ENCODE measurements at regions not wholly inside any gene's neighbourhood (a gene's known extent, or its start where the extent isn't known, plus 50 kb on each side); places are given as distances from the start of the nearest gene placed in this dataset.

DNA sequence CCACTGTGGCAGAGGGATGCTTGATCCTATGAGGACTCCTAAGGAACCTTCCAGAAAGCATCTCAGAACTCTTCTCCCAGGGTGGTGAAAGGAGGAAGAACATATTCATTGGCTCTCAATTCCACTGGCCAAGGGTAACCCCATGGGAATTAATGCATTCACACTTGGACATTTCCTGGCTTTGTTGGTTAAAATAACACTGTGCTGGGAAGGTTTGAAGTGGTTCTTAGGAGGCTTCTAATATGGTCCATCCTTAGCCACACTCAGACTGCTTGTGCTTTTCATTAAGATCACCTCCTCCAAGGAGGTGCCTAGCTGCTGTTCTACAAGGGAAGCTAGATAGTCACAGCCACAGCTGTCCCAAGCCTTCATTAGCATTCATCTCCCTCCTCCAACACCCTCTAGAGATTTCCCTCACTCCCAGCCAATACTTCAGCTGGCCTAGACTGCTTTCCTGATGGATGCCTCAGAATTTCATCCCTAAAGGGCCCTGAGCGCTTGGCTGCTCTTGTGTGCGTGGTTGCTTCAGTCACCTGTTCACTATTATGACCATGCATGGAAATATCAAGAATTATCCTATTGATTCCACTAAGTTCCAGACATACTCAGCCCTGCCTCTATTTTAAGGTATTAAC is 544.4 kb downstream of the PLPP3 start:
- TF ChIP-seq, protein P1, sequence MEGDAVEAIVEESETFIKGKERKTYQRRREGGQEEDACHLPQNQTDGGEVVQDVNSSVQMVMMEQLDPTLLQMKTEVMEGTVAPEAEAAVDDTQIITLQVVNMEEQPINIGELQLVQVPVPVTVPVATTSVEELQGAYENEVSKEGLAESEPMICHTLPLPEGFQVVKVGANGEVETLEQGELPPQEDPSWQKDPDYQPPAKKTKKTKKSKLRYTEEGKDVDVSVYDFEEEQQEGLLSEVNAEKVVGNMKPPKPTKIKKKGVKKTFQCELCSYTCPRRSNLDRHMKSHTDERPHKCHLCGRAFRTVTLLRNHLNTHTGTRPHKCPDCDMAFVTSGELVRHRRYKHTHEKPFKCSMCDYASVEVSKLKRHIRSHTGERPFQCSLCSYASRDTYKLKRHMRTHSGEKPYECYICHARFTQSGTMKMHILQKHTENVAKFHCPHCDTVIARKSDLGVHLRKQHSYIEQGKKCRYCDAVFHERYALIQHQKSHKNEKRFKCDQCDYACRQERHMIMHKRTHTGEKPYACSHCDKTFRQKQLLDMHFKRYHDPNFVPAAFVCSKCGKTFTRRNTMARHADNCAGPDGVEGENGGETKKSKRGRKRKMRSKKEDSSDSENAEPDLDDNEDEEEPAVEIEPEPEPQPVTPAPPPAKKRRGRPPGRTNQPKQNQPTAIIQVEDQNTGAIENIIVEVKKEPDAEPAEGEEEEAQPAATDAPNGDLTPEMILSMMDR (IDR thresholded peaks at IDR 0.05): no peak
- TF ChIP-seq POLR2A (IDR thresholded peaks at IDR 0.05): no peak

Data from testis (tissue), 2 donors.